ENCODE measurements at regions not wholly inside any gene's neighbourhood (a gene's known extent, or its start where the extent isn't known, plus 50 kb on each side); places are given as distances from the start of the nearest gene placed in this dataset.
A peak's percentile ranks its signal among the peaks of the same experiment; 100 is the strongest.

- Mint-ChIP-seq H3K4me3 (no peak overlapping the region), H3K9me3 (peaks cover 6 to 7% of the 10 kb centered on the region in 2 donors), H3K27me3 (peaks cover 13 to 21% of the 10 kb centered on the region in 2 donors), H3K36me3 (peaks cover 2 to 8% of the 10 kb centered on the region in 2 donors), H3K4me1 (no peaks in the 10 kb centered on the region), H3K27ac (no peak overlapping the region)
- ATAC-seq (replicated peaks) (no peak), DNase-seq (no peak)
Measured at GRCh38 chr1:75984781-75985180, 52.6 kb upstream of the ASB17 start.

GRCh38 chr1:75985827-75986226 is 53.6 kb upstream of the ASB17 start:
- Mint-ChIP-seq H3K27me3 (peaks cover 13 to 16% of the 10 kb centered on the region in 2 donors), H3K36me3 (peaks cover 2 to 8% of the 10 kb centered on the region in 2 donors)
- peak; percentile 57 to 83 for ATAC-seq (replicated peaks)

GRCh38 chr1:75986478-75986877 is 54.3 kb upstream of the ASB17 start:
- peaks cover 2 to 8% of the 10 kb centered on the region in 2 donors for H3K36me3 Mint-ChIP-seq
- no peak overlapping the region for H3K27ac Mint-ChIP-seq
- H3K9me3 Mint-ChIP-seq: peaks cover 6 to 7% of the 10 kb centered on the region in 2 donors
- peaks cover 9 to 10% of the 10 kb centered on the region in 2 donors for H3K27me3 Mint-ChIP-seq
- no peak for DNase-seq
- no peak overlapping the region for H3K4me3 Mint-ChIP-seq
- ATAC-seq (replicated peaks): no peak
- H3K4me1 Mint-ChIP-seq: no peaks in the 10 kb centered on the region

More at GRCh38 chr1:75985827-75986226, 53.6 kb upstream of the ASB17 start:
- H3K27ac Mint-ChIP-seq: no peak overlapping the region
- H3K4me1 Mint-ChIP-seq: no peaks in the 10 kb centered on the region
- H3K9me3 Mint-ChIP-seq: peaks cover 6 to 7% of the 10 kb centered on the region in 2 donors
- no peak for DNase-seq
- no peak overlapping the region for H3K4me3 Mint-ChIP-seq

DNA sequence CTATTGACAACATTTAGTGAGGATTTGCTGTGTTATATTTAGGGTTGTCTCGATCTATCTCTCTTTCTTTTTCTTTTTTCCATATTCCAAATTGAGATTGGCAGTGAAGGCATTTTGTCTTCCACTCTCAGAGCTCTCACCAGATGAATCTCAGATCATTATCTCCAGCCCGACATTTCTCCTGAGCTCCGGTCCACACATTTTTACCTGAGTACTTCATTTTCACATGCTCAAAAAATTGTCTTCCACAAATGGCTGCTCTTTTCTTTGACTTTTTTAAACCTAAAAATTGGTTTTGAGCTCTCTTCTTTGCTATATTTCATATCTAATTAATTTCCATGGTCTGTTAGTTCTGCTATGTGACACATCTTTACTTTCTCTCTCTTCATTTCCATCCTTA is 56.9 kb upstream of the ASB17 start:
- peaks cover 0 to 1% of the 10 kb centered on the region in 2 donors for H3K4me1 Mint-ChIP-seq
- ATAC-seq (replicated peaks) (no peak), DNase-seq (no peak)
- no peak overlapping the region for H3K4me3 Mint-ChIP-seq
- H3K9me3 Mint-ChIP-seq: peaks cover 3% of the 10 kb centered on the region in 2 donors
- H3K36me3 Mint-ChIP-seq: peaks cover 1 to 4% of the 10 kb centered on the region in 2 donors
- peaks cover 5 to 10% of the 10 kb centered on the region in 2 donors for H3K27me3 Mint-ChIP-seq
- no peak overlapping the region for H3K27ac Mint-ChIP-seq

- DNase-seq (no peak), ATAC-seq (replicated peaks) (no peak)
- no peaks in the 10 kb centered on the region for H3K36me3 Mint-ChIP-seq
- H3K4me1 Mint-ChIP-seq: peaks cover 0 to 1% of the 10 kb centered on the region in 2 donors
- H3K27me3 Mint-ChIP-seq: peaks cover 0 to 5% of the 10 kb centered on the region in 2 donors
- no peak overlapping the region for H3K4me3 Mint-ChIP-seq
- no peaks in the 10 kb centered on the region for H3K9me3 Mint-ChIP-seq
- no peak overlapping the region for H3K27ac Mint-ChIP-seq
Measured at GRCh38 chr1:75990686-75991085, 58.5 kb upstream of the ASB17 start.

DNA sequence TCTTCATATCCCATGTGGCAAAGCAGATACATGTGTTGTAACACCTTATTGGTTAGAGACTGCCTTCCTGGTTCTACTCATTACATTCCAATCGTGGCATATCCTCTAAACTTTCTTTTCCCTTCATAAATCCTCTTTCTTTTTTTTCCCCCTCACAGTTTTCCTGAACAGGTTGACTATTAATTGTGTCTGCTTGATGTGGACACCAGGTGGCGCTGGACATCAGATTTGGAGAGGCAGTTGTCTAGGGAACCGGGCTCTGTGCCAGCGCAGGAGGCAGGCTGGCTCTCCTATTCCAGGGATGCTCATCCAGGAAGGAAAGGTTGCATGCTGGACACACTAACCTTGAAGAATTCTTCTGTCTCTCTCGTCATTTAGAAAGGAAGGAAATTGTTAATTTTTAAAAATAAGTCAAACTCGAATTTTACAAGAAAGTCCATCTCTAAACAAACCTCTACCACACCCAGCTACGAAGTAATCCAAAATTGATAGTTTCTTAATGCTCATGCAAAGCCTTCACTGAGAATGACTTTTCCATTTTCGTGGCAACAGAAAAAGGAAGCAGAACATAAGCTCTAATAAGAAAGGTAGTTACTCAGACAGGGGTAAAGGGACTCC is 59.4 kb upstream of the ASB17 start:
- no peaks in the 10 kb centered on the region for H3K36me3 Mint-ChIP-seq
- H3K4me3 Mint-ChIP-seq: no peak overlapping the region
- no peak overlapping the region for H3K27ac Mint-ChIP-seq
- peaks cover 0 to 5% of the 10 kb centered on the region in 2 donors for H3K27me3 Mint-ChIP-seq
- H3K4me1 Mint-ChIP-seq: peaks cover 0 to 1% of the 10 kb centered on the region in 2 donors
- ATAC-seq (replicated peaks) (peak; percentile 72 to 78), DNase-seq (peak; percentile 42)
- no peaks in the 10 kb centered on the region for H3K9me3 Mint-ChIP-seq

GRCh38 chr1:75992312-75992711 is 60.1 kb upstream of the ASB17 start:
- DNase-seq: no peak
- no peaks in the 10 kb centered on the region for H3K9me3 Mint-ChIP-seq
- no peak overlapping the region for H3K27ac Mint-ChIP-seq
- peaks cover 0 to 1% of the 10 kb centered on the region in 2 donors for H3K4me1 Mint-ChIP-seq
- no peak overlapping the region for H3K4me3 Mint-ChIP-seq
- ATAC-seq (replicated peaks): peak in 1 of 2 donors; percentile 52
- H3K36me3 Mint-ChIP-seq: no peaks in the 10 kb centered on the region
- peaks cover 0 to 5% of the 10 kb centered on the region in 2 donors for H3K27me3 Mint-ChIP-seq

GRCh38 chr1:75993661-75994060 is 61.5 kb upstream of the ASB17 start:
- no peak overlapping the region for H3K4me3 Mint-ChIP-seq
- no peak for DNase-seq
- H3K27ac Mint-ChIP-seq: no peak overlapping the region
- no peak for ATAC-seq (replicated peaks)
- peaks cover 0 to 2% of the 10 kb centered on the region in 2 donors for H3K9me3 Mint-ChIP-seq
- H3K4me1 Mint-ChIP-seq: peaks cover 0 to 1% of the 10 kb centered on the region in 2 donors
- no peaks in the 10 kb centered on the region for H3K36me3 Mint-ChIP-seq
- no peaks in the 10 kb centered on the region for H3K27me3 Mint-ChIP-seq

DNA sequence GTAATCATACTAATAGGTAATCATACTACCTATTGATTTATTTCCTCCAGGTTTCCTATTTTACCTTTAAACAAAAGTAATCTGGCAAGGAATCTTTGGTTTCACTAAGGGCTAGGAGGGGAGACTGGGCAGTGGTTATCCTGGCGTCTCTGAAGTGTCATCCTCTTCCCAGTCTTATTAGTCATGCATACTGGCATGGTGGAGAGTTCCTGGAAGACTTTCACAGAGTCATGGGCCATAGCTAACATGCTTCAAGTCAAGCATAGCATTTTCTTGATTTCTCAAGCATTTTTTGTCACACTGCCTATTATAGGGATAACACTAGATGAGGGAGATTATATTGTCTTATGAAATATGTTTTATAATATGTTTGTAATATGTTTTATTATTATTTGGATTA is 64.0 kb upstream of the ASB17 start:
- no peak overlapping the region for H3K4me3 Mint-ChIP-seq
- ATAC-seq (replicated peaks) (no peak), DNase-seq (no peak)
- H3K27ac Mint-ChIP-seq: no peak overlapping the region
- H3K9me3 Mint-ChIP-seq: peaks cover 2 to 7% of the 10 kb centered on the region in 2 donors
- peaks cover 0 to 2% of the 10 kb centered on the region in 2 donors for H3K36me3 Mint-ChIP-seq
- H3K27me3 Mint-ChIP-seq: peaks cover 6 to 8% of the 10 kb centered on the region in 2 donors
- peaks cover 0 to 1% of the 10 kb centered on the region in 2 donors for H3K4me1 Mint-ChIP-seq

DNA sequence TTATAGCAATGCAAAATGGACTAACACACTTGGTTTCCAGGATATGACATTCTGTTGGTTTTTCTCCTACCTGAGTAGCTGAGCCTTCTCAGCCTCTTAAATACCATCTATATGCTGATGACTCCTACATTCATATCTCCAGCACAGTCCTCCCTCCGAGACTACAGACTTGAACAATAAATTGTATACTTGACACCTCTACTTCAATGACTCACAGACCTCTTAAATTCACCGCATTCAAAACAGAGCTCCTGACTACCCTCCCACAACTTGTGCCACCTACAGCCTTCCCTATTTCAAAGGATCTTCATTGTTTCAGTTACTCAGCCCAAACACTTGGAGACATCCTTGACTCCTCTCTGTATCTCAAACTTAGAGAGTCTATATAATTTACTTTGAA is 66.8 kb upstream of the ASB17 start:
- peaks cover 0 to 2% of the 10 kb centered on the region in 2 donors for H3K36me3 Mint-ChIP-seq
- ATAC-seq (replicated peaks): no peak
- no peak overlapping the region for H3K27ac Mint-ChIP-seq
- H3K4me3 Mint-ChIP-seq: no peak overlapping the region
- H3K27me3 Mint-ChIP-seq: peaks cover 6 to 8% of the 10 kb centered on the region in 2 donors
- peaks cover 2 to 7% of the 10 kb centered on the region in 2 donors for H3K9me3 Mint-ChIP-seq
- no peaks in the 10 kb centered on the region for H3K4me1 Mint-ChIP-seq
- DNase-seq: no peak

DNA sequence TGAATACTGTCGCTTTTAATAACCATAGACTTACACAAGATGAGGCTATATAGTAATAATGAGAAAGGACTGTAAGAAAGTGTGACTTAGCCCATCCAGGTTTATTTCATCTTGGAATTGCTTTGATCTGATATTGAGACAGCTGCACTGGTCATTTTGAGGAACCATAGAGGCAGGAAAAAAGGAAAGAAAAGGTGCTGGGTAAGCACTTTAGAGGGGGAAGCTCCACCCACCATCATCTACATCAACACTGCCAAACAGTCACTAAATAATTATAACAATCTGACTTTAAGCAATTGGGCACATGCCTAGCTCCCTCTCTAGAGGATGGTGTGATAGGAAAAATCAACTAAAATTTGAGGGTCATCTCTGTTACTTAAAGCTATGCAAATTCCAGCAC is 70.6 kb upstream of the ST6GALNAC3 start:
- H3K4me1 Mint-ChIP-seq: no peaks in the 10 kb centered on the region
- ATAC-seq (replicated peaks) (no peak), DNase-seq (no peak)
- H3K9me3 Mint-ChIP-seq: peaks cover 2 to 3% of the 10 kb centered on the region in 2 donors
- no peak overlapping the region for H3K4me3 Mint-ChIP-seq
- H3K27ac Mint-ChIP-seq: no peak overlapping the region
- peaks cover 0 to 2% of the 10 kb centered on the region in 2 donors for H3K36me3 Mint-ChIP-seq
- peaks cover 5% of the 10 kb centered on the region in 2 donors for H3K27me3 Mint-ChIP-seq

GRCh38 chr1:76005765-76006164 is 68.8 kb upstream of the ST6GALNAC3 start:
- ATAC-seq (replicated peaks) (no peak), DNase-seq (no peak)
- Mint-ChIP-seq H3K9me3 (no peaks in the 10 kb centered on the region), H3K4me1 (no peaks in the 10 kb centered on the region), H3K27me3 (no peaks in the 10 kb centered on the region), H3K36me3 (no peaks in the 10 kb centered on the region), H3K27ac (no peak overlapping the region), H3K4me3 (no peak overlapping the region)

DNA sequence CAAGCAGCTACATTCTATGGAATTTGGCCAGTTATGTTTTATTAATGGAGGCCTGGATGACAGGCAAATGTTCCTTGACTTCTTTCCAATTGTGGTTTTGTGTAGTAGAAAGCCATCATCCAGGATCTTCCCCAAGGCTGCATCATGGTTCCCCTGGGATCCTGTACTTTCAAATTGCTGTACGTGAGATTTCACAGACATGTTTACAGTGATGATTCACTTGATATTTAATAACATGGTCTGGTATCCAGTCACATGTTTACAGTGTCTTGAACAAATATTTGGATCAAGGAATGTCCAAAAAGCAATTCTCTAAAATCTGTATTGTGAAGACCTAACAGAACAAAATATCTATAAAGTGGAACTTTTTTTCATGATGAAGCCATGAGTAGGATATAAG is 68.3 kb upstream of the ST6GALNAC3 start:
- H3K27me3 Mint-ChIP-seq: no peaks in the 10 kb centered on the region
- no peak overlapping the region for H3K27ac Mint-ChIP-seq
- H3K4me3 Mint-ChIP-seq: no peak overlapping the region
- no peaks in the 10 kb centered on the region for H3K4me1 Mint-ChIP-seq
- H3K36me3 Mint-ChIP-seq: no peaks in the 10 kb centered on the region
- H3K9me3 Mint-ChIP-seq: no peaks in the 10 kb centered on the region
- ATAC-seq (replicated peaks) (no peak), DNase-seq (no peak)

GRCh38 chr1:76010802-76011201 is 63.7 kb upstream of the ST6GALNAC3 start:
- H3K4me3 Mint-ChIP-seq: no peak overlapping the region
- peaks cover 7 to 12% of the 10 kb centered on the region in 2 donors for H3K4me1 Mint-ChIP-seq
- H3K27ac Mint-ChIP-seq: no peak overlapping the region
- H3K27me3 Mint-ChIP-seq: no peaks in the 10 kb centered on the region
- H3K9me3 Mint-ChIP-seq: peaks cover 0 to 2% of the 10 kb centered on the region in 2 donors
- ATAC-seq (replicated peaks) (no peak), DNase-seq (no peak)
- no peaks in the 10 kb centered on the region for H3K36me3 Mint-ChIP-seq

Data from stimulated activated naive B cell treated with anti-CD40 and anti-IgM and Interleukin-4, amounts not matched to agents 10 μg/mL and 1 μg/mL and 100 μg/mL, for 72 hours (primary cell).